HG02981 (cell line): ENCODE measurements at regions not wholly inside any gene's neighbourhood (a gene's known extent, or its start where the extent isn't known, plus 50 kb on each side); places are given as distances from the start of the nearest gene placed in this dataset.

Source experiments
- ATAC-seq: cut with Tn5 transposase; IDR thresholded peaks from one replicate; pipeline ENCODE4 v1.9.1; 2021; ENCODE audit warnings: mild to moderate bottlenecking, moderate library complexity; ENCODE audit not compliant: unreplicated experiment

DNA sequence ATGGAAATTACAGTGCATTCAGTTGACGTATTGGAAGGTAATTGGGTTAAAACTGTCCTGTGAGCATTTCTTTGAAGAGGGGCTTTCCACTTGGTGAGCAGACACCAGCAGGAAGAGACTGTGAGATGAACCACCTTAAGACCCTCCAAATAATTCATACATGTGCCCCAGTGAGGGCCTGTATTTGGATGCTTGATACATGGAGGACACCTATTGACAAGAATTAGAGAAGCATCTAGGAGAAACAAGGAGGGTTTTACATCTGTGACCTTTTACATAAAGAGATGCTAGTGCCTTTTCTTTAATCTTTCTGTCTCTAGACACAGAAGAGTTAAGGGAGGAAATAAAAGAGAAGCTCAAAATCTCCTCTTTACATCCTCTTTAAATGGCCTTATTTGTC is 1115.3 kb upstream of the IGFBP7 start:
- no peak for ATAC-seq

DNA sequence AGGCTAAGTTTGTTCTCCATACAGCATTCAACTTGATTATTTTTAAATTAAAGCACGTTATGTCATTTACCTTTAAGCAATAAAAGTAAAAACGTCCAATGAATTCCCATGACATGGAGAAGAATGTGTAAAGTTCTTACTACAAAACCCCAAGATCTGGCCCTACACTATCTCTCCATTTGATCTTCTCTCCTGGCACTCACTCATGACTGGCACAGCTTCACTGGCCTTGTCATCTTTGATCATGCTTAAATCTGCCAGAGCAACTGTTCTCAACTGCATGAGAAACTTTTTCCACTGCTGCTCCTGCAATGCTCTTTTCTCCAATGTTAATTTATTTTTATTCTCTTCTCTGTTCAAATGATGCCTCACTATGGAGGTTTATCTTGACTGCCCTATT is 1109.0 kb upstream of the IGFBP7 start:
- no peak for ATAC-seq

GRCh38 chr4:58216461-58216860 is 1106.3 kb upstream of the IGFBP7 start:
- ATAC-seq, result no peak

DNA sequence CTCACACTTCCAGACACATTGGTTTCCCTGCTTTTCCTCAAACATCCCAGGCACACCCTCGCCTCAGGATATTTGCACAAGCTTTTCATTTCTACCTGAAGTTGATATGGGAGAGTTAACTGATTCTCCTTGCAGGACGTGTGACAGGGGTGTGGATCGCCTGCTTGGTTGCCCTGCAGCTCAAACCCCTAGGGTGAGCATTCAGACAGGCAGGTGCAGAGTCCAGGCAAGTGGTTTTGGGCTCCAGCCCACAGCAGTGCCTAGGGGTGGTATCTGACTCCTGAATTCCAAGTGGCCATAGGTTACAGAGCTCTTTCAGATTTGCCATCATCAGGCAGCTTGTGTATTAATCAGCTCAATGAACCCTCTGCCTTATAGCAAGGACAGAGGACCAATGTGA is 1104.2 kb upstream of the IGFBP7 start:
- ATAC-seq, result no peak

GRCh38 chr4:58209551-58209950 is 1099.4 kb upstream of the IGFBP7 start:
- ATAC-seq, result no peak

GRCh38 chr4:58209001-58209400 is 1098.8 kb upstream of the IGFBP7 start:
- ATAC-seq, result no peak

DNA sequence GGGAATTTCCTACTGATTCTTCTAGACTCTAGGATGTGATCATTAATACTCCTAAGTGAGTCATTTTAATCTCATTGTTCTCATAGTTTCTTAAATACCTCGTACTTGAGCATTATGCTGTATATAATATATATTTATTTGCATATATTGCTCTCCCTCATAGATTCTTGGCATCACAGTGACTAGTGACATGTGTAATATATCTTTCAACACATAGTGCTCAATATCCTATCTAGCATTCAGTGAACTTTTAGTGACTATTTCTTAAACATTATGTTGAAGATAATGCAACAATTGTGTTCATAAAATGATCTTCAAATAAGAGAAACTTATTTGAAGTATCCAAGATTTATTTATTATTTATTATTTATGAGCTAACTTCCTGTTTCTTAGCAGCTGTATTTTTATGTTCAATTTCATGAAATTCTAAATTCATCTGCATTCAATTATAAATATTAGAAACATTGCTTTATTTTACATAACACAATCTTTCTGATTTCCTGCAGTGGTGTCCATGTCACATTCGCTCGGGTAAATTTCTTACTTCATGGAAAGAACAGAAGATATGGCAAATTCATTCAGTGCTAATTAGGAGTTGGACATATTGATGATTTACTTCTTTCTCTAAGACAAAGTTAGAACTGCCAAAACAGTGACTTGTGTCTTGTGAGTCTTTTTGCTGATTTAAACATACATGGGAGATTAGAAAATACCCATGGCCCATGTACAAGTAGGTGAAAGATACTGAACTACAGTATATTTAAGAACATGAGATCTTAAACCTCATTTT is 1095.5 kb upstream of the IGFBP7 start:
- no peak for ATAC-seq

GRCh38 chr4:58192217-58192616 is 1082.0 kb upstream of the IGFBP7 start:
- no peak for ATAC-seq

DNA sequence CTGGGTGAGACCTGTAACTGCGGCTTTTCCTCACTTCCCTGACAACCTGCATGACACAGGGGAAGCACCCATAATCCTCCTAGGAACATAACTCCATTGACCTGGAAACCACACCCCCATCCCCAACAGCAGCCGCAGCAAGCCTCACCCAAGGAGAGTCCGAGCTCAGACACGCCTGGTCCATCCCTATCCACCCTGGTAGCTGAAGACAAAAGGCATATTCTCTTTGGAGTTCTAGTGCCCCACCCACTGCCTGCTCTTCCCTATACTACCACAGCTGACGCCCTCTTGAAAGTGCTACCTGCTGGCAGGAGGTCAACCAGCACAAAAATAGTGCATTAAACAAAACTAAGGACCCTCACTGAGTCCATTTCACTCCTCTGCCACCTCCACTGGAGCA is 1080.9 kb upstream of the IGFBP7 start:
- ATAC-seq, result no peak

DNA sequence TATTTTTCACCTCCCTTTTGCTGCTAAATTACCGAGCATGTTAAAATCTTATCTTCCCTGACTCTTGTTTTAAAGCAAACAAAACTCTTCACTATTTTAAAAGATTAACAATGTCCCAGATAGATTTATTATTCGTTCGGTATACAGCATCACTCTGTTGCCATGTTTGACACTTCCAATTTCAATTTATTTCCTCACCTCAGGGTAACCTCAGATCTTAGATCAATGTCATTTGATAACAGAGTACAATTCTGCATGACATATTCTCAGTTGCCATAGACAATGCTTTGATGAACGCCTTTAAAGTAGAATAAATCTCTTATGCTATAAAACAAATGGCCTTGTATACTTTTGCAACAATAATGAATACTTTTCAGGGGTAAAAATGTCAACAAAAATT is 1078.1 kb upstream of the IGFBP7 start:
- ATAC-seq, result no peak

DNA sequence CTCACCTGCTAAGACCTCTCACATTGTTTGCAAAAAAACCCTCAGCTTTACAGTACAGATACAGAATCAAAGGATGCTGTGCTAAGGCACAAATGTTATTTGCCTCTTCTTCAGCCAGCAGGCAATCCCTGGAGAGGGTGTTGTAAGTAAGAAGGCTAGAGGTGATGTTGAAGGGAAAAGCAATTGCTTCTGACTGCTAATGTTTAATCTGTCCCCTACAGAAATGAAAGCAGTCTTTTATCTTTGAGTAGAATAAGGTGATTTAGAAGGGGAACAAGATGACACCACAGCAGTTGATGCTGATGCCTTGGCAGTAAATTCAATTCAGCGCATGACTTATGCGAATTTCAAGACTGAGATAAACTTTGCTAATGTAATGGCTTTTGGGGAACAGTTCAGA is 1064.8 kb upstream of the IGFBP7 start:
- no peak for ATAC-seq

GRCh38 chr4:58166490-58166889 is 1056.3 kb upstream of the IGFBP7 start:
- no peak for ATAC-seq

- no peak for ATAC-seq
Measured at GRCh38 chr4:58163156-58163555, 1053.0 kb upstream of the IGFBP7 start.

DNA sequence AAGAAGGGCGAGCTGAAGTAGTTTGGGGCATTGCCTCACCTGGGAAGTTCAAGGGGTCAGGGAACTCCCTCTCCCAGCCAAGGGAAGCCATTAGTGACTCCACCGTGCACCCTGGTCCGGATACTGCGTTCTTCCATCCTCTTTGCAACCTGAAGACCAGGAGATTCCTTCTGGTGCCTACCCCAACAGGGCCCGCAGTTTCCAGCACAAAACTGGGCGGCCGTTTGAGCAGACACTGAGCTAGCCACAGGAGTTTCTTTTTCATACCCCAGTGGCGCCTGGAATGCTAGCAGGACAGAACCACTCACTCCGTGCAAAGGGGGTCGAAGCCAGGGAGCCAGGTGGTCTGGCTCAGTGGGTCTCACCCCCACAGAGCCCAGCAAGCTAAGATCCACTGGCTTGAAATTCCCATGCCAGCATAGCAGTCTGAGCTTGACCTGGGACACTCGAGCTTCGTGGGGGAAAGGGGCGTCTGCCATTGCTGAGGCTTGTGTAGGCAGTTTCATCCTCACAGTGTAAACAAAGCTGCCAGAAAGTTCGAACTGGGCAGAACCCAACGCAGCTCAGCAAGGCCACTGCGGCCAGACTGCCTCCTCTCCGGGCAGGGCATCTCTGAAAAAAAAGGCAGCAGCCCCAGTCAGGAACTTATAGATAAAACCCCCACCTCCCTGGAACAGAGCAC is 1039.4 kb upstream of the IGFBP7 start:
- ATAC-seq, result no peak

DNA sequence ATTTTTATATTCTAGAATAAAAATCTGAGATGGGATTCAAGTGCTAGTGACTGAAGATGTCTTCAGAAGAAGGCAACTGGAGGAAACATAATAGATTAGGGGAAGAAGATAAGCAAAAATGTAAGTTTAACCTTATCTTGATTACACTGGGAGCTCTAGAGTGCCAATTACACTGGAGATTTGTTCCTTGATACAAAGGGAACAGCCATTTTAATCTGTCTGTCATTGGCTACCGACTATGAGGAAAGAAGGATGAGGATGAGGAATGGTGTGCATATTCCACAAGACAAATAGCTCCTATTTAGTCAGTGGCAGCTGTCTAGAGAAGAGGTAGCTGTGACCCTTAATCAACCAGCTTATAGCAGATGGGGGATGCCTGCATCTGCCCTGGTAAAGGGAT is 1034.5 kb upstream of the IGFBP7 start:
- ATAC-seq, result no peak

DNA sequence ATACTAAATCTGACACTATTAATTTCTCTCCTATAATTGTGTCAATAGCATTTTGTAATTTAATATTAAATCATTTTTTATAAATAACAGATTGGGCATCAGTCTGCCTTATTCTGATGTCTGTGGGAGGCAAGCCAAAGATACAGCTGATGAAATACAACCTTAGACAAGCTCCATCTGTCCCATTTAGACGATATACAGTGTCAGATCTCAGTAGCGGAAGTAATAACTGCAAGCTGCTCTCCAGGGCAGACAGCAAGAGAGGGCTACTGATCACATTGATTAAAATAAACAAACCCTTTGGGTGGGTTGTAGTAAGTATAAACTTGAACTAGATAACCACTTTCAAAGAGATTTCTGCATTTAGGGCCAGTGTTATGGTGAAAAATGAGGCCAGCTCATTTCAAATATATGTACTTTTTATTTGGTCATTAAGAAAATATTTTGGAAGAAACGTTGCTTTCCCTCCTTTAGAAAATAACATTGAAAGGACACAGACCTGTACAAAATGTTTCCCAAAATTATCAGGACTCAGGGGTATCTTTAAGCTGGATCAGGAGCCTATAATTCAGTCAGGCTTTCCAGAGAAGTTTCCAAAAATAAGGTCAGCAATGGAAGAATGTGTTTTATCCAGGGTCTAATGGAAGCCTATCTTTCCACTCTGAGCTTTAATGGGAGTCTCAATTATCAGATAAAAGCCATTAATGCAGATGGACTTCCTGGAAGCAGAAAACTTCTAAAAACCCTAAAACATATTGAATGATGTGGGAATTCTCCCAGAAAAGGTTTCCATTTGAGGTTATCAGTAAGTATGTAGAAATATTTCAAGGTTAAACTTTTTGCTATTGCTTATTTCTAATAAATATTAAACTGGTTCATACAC is 1028.8 kb upstream of the IGFBP7 start:
- no peak for ATAC-seq

- no peak for ATAC-seq
Measured at GRCh38 chr4:58136604-58137003, 1026.4 kb upstream of the IGFBP7 start.

DNA sequence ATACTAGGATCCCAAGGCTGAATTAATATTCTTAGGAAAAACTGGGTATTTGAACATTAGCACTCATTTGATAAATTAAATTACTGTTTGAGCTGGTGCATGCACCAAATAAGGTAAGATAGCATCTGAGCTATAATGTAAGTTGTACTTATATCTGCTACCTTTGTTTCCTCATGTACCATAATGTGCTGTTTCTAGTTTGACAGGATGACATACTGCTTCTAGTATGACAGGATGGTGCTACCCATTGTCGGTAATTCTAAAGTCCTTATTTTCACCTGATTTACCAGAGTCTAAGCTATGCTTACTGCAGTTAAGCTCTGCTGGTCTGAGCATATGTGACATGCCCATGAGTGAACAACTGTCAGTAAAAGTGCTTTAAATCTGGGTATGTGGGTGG is 1017.5 kb upstream of the IGFBP7 start:
- no peak for ATAC-seq

- ATAC-seq, result no peak
Measured at GRCh38 chr4:58119298-58119697, 1009.1 kb upstream of the IGFBP7 start.

DNA sequence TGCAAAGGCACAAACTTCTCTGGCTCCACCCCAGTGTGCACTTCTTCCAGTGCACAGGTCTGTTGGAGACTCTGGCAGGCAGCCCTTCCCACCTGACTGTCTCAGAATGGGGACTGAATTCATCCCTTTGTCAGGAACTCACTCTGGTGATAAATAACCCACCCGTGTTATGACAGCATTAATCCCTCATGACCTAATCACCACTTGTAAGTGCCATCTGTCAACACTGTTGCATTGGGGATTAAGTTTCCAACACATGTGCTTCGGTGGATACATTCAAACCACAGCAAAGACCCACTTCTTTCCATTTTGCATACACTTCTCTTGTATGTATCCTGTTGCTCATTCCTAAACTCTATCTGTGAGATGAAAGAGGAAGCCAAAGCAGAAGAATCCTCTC is 1002.9 kb upstream of the IGFBP7 start:
- ATAC-seq, result no peak

DNA sequence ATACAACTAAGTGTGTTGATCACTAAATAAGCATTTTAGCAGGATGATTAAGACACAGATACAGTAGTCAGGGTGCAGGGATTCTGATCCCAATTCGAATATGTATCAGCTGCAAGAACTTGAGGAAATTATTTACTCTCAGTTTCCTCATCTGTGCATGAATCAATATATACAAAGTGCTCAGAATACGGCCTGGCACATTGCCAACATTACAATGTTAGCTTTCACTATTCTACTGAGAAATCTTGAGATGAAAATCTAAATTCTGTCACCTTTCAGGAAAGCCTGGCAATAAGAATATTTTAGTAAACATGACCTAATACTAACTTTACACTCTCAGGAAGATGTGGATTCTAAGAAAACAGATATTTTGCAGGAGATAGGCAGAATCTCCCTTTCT is 1001.6 kb upstream of the IGFBP7 start:
- ATAC-seq, result no peak

DNA sequence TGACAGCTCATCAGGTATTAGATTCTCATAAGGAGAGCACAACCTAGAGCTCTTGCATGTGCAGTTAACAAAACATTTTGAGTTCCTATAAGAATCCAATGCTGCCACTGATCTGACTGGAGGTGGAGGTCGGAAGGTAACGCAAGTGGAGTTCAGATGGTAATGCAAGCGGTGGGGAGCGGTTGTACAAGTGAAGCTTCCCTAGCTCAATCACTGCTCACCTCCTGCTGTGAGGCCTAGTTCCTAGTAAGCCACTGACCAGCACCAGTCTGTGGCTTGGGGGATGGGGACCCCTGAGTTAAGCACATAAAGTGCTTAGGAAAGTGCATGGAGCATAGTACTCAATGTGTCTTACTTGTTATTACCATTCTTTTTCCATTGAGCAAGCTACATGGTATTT is 983.2 kb upstream of the IGFBP7 start:
- ATAC-seq, result no peak
